CD4-positive, alpha-beta T cell (primary cell): ENCODE measurements at regions not wholly inside any gene's neighbourhood (a gene's known extent, or its start where the extent isn't known, plus 50 kb on each side); places are given as distances from the start of the nearest gene placed in this dataset.

Experiments used
- ATAC-seq: fragments of 200-7000 bp; cut with Tn5 transposase; one replicate; pipeline ENCODE4 v1.10.0; 2022; ENCODE audit warnings: mild to moderate bottlenecking; ENCODE audit not compliant: poor library complexity
- CTCF ChIA-PET: fragments of 350-600 bp; sonication (Branson Sonifier 250); formaldehyde crosslinking; loops from one replicate; lab custom pipeline; 2021; ENCODE audit warnings: antibody characterized with exemption, inconsistent platforms; lab: Charles Lee
- POLR2A ChIA-PET: fragments of 350-600 bp; sonication (Branson Sonifier 250); formaldehyde crosslinking; loops from one replicate; lab custom pipeline; 2021; ENCODE audit warnings: antibody characterized with exemption, inconsistent platforms; lab: Charles Lee
- DNase-seq, 14 experiments: peaks; one replicate each; pipeline ENCODE4 v3.0.0-alpha.2; 2013 to 2020; ENCODE audit warnings: mixed read lengths in 2 of 14
- H3K27ac ChIP-seq, 2 donors: one replicate each; pipeline versions ENCODE4 v1.5.1 to v1.7.0; 2013; ENCODE audit warnings: low read length in 2 of 2, low read depth in 1 of 2, mild to moderate bottlenecking in 1 of 2
- H3K27me3 ChIP-seq, 2 experiments: 1 replicate in 1 of 2; 2 replicates in 1 of 2; pipeline versions ENCODE4 v1.6.1 to v1.7.0; 2013; ENCODE audit warnings: low read length in 2 of 2, control low read depth in 1 of 2, mild to moderate bottlenecking in 1 of 2, moderate library complexity in 1 of 2; ENCODE audit not compliant: insufficient read depth in 2 of 2, control insufficient read depth in 1 of 2
- H3K36me3 ChIP-seq: one replicate; pipeline ENCODE4 v1.6.1; 2013; ENCODE audit warnings: low read length, control low read depth; ENCODE audit not compliant: insufficient read depth
- H3K4me1 ChIP-seq: one replicate; pipeline ENCODE4 v1.6.1; 2013; ENCODE audit warnings: low read length, control low read depth; ENCODE audit not compliant: insufficient read depth
- H3K4me3 ChIP-seq: one replicate; pipeline ENCODE4 v1.5.1; 2013; ENCODE audit warnings: mild to moderate bottlenecking, low read length, moderate library complexity
- H3K9me3 ChIP-seq, 2 experiments: 1 replicate in 1 of 2; 2 replicates in 1 of 2; pipeline versions ENCODE4 v1.6.1 to v1.7.0; 2013; ENCODE audit warnings: low read length in 2 of 2, mild to moderate bottlenecking in 2 of 2, control low read depth in 1 of 2, moderate library complexity in 1 of 2; ENCODE audit not compliant: control insufficient read depth in 1 of 2, insufficient read depth in 1 of 2
- H3K27ac Mint-ChIP-seq: one replicate; pipeline ENCODE4 v1.8.0; 2020; ENCODE audit warnings: mixed read lengths
- H3K27me3 Mint-ChIP-seq: one replicate; pipeline ENCODE4 v1.8.0; 2021; ENCODE audit warnings: mixed read lengths
- H3K36me3 Mint-ChIP-seq: one replicate; pipeline ENCODE4 v1.8.0; 2021; ENCODE audit warnings: low read depth, mixed read lengths
- H3K4me1 Mint-ChIP-seq: one replicate; pipeline ENCODE4 v1.8.0; 2021; ENCODE audit warnings: low read depth, mixed read lengths
- H3K4me3 Mint-ChIP-seq: one replicate; pipeline ENCODE4 v1.8.0; 2020; ENCODE audit warnings: mild to moderate bottlenecking, mixed read lengths
- H3K9me3 Mint-ChIP-seq: one replicate; pipeline ENCODE4 v1.8.0; 2020; ENCODE audit warnings: mixed read lengths
- intact Hi-C, 2 experiments: fragments of 100-400 bp; cut with DNase I in 1 of 2; cut with micrococcal nuclease in 1 of 2; formaldehyde crosslinking; loops; one replicate each; pipeline versions ENCODE4 v1.15.1 to v1.9.0; 2023 to 2025; cut with DNase I, micrococcal nuclease
- TF ChIP-seq, protein P1 (sequence below): fragments of 200-600 bp; IDR thresholded peaks from one replicate; pipeline ENCODE4 v1.8.0; 2022; ENCODE audit warnings: antibody characterized with exemption, mild to moderate bottlenecking

DNA sequence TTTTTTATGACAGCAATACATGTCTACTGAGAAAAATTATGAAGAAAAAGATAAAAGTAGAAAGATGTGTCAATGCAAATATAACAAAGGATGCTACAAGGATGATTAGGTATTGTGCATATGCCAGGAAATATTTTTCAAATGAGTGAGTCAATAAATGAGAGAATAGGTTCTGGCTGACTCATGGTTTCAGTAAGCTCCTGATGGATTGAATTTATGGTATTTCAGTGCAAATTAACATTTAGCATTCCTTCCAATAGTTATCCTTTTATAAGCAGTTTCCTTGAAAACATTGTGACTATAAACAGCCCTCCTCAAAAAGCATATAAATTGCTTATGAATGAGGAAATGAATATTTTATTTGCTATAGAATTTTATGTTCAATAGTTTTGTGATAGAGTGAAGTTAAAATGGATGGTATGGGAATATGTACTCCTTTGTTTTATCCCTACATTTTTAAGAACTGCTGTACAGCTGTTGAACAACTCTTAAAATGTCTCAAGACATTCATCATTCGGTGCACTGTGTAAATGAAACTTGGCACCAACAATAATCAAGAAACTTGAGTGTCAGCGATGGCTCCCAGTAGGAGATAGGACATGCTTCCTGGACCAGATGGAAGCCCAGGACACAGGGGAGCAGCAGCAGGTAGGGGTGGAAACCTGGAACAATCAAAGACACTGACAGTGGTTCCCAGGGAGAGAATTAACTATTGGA, 144.7 kb downstream of the PMAIP1 start:
- no peak overlapping the region for H3K27ac Mint-ChIP-seq
- intact Hi-C loops: no loop called here
- H3K4me1 Mint-ChIP-seq: no peaks in the 10 kb centered on the region
- Histone ChIP-seq H3K27ac (no peak overlapping the region), H3K4me3 (no peak overlapping the region), H3K27me3 (no peaks in the 10 kb centered on the region), H3K4me1 (no peaks in the 10 kb centered on the region), H3K36me3 (no peaks in the 10 kb centered on the region), H3K9me3 (no peaks in the 10 kb centered on the region)
- CTCF ChIA-PET: no interaction called here
- no peak overlapping the region for H3K4me3 Mint-ChIP-seq
- H3K27me3 Mint-ChIP-seq: peaks cover 15% of the 10 kb centered on the region
- DNase-seq (no peak), ATAC-seq (no peak)
- no peaks in the 10 kb centered on the region for H3K9me3 Mint-ChIP-seq
- no peaks in the 10 kb centered on the region for H3K36me3 Mint-ChIP-seq
- TF ChIP-seq, protein P1, sequence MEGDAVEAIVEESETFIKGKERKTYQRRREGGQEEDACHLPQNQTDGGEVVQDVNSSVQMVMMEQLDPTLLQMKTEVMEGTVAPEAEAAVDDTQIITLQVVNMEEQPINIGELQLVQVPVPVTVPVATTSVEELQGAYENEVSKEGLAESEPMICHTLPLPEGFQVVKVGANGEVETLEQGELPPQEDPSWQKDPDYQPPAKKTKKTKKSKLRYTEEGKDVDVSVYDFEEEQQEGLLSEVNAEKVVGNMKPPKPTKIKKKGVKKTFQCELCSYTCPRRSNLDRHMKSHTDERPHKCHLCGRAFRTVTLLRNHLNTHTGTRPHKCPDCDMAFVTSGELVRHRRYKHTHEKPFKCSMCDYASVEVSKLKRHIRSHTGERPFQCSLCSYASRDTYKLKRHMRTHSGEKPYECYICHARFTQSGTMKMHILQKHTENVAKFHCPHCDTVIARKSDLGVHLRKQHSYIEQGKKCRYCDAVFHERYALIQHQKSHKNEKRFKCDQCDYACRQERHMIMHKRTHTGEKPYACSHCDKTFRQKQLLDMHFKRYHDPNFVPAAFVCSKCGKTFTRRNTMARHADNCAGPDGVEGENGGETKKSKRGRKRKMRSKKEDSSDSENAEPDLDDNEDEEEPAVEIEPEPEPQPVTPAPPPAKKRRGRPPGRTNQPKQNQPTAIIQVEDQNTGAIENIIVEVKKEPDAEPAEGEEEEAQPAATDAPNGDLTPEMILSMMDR: no peak
- POLR2A ChIA-PET: no interaction called here

DNA sequence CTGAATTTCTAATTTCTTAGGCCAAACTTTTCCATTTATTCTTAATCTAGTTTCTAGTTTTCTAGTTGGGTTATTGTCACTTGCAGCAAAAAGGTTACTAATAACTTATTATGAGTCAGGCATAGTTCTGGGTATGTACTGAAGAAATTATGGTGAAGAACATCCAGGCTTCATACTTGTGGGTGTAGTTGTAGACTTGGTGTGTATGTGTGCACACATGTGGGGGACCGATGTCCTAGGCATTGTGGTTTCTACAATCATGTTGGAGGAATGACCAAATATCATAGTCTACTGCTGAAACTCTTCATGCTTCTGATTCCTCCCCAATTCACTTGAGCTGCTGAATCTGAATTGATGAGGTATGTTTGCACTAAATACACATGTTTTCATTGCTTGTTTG, 141.2 kb downstream of the PMAIP1 start:
- DNase-seq: no peak
- Histone ChIP-seq H3K27ac (no peak overlapping the region), H3K4me1 (no peaks in the 10 kb centered on the region), H3K9me3 (no peaks in the 10 kb centered on the region), H3K36me3 (no peaks in the 10 kb centered on the region), H3K27me3 (no peaks in the 10 kb centered on the region), H3K4me3 (no peak overlapping the region)
- ChIA-PET POLR2A (no interaction called here), CTCF (no interaction called here)
- Mint-ChIP-seq H3K27ac (no peak overlapping the region), H3K9me3 (no peaks in the 10 kb centered on the region), H3K4me3 (no peak overlapping the region), H3K4me1 (no peaks in the 10 kb centered on the region), H3K36me3 (no peaks in the 10 kb centered on the region), H3K27me3 (peaks cover 21% of the 10 kb centered on the region)
- ATAC-seq: no peak
- TF ChIP-seq, protein P1: no peak
- intact Hi-C loops: no loop called here

DNA sequence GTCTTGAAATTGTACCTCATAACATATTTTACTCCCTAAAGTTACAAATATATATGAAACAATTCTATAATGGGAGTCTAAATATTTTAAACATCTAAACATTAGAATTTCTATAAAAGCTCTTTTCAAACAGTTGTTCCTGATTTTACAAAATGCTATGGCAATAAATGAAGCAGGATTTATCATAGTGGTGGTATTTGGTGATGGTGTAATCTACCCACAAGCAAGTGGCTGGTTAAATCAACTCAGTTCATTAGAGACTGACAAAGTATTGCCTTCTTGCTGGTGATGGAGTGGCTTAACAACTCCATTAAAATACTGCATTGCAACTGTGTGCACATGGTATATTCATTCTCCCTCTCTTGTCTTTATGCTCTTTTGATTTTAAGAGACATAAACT, 138.9 kb downstream of the PMAIP1 start:
- Mint-ChIP-seq H3K36me3 (no peaks in the 10 kb centered on the region), H3K27ac (no peak overlapping the region), H3K9me3 (no peaks in the 10 kb centered on the region), H3K27me3 (peaks cover 21% of the 10 kb centered on the region), H3K4me3 (no peak overlapping the region), H3K4me1 (no peaks in the 10 kb centered on the region)
- POLR2A ChIA-PET: no interaction called here
- Histone ChIP-seq H3K4me1 (no peaks in the 10 kb centered on the region), H3K27ac (no peak overlapping the region), H3K4me3 (no peak overlapping the region), H3K27me3 (no peaks in the 10 kb centered on the region), H3K9me3 (no peaks in the 10 kb centered on the region), H3K36me3 (no peaks in the 10 kb centered on the region)
- TF ChIP-seq, protein P1: no peak
- intact Hi-C loops: no loop called here
- ATAC-seq (no peak), DNase-seq (no peak)
- CTCF ChIA-PET: no interaction called here
